ENCODE measurements at regions not wholly inside any gene's neighbourhood (a gene's known extent, or its start where the extent isn't known, plus 50 kb on each side); places are given as distances from the start of the nearest gene placed in this dataset.

DNA sequence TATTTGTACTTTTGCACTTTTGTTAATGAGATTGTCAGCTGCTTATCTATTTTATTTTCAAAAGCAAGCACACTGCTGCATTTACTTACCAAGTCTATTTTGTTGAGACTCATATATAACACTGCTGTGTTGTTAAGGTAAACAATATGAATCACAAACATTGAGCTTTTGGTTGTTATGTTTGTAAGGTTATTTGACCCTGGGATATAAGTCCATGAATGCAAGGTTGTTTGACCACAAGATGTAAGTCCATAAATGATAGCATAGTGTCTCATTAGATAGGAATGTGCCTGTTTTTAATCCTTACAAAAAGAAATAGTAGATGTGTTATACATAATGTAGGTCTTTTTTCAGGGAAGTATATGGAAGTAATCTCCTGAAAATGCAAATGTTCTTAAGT, 845.9 kb downstream of the CDH9 start:
- TF ChIP-seq, protein P1, sequence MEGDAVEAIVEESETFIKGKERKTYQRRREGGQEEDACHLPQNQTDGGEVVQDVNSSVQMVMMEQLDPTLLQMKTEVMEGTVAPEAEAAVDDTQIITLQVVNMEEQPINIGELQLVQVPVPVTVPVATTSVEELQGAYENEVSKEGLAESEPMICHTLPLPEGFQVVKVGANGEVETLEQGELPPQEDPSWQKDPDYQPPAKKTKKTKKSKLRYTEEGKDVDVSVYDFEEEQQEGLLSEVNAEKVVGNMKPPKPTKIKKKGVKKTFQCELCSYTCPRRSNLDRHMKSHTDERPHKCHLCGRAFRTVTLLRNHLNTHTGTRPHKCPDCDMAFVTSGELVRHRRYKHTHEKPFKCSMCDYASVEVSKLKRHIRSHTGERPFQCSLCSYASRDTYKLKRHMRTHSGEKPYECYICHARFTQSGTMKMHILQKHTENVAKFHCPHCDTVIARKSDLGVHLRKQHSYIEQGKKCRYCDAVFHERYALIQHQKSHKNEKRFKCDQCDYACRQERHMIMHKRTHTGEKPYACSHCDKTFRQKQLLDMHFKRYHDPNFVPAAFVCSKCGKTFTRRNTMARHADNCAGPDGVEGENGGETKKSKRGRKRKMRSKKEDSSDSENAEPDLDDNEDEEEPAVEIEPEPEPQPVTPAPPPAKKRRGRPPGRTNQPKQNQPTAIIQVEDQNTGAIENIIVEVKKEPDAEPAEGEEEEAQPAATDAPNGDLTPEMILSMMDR (IDR thresholded peaks at IDR 0.05) = no peak
- no peak for TF ChIP-seq EP300 (IDR thresholded peaks at IDR 0.05)

Data from tibial nerve (tissue), 4 donors.